HG03025 (cell line): ENCODE measurements at regions not wholly inside any gene's neighbourhood (a gene's known extent, or its start where the extent isn't known, plus 50 kb on each side); places are given as distances from the start of the nearest gene placed in this dataset.
"Not testable (repeated sequence)": the region's sequence is repeated elsewhere in the genome, so short reads cannot be mapped to it uniquely, and the experiment has no call there.

Experiments
- ATAC-seq: cut with Tn5 transposase; IDR thresholded peaks from one replicate; pipeline ENCODE4 v1.9.1; 2021; ENCODE audit warnings: mild to moderate bottlenecking, moderate library complexity; ENCODE audit not compliant: unreplicated experiment, low FRiP score

GRCh38 chr2:155913356-155913755 lies 419.2 kb downstream of the NR4A2 start:
- ATAC-seq, result no peak

GRCh38 chr2:155908567-155908966 lies 424.0 kb downstream of the NR4A2 start:
- no peak for ATAC-seq

- no peak for ATAC-seq
Observed at GRCh38 chr2:155907211-155907610, 425.3 kb downstream of the NR4A2 start.

- no peak for ATAC-seq
Observed at GRCh38 chr2:155905657-155906056, 426.9 kb downstream of the NR4A2 start.

- no peak for ATAC-seq
Observed at GRCh38 chr2:155904720-155905119, 427.8 kb downstream of the NR4A2 start.

- no peak for ATAC-seq
Observed at GRCh38 chr2:155902635-155903034, 429.9 kb downstream of the NR4A2 start.

DNA sequence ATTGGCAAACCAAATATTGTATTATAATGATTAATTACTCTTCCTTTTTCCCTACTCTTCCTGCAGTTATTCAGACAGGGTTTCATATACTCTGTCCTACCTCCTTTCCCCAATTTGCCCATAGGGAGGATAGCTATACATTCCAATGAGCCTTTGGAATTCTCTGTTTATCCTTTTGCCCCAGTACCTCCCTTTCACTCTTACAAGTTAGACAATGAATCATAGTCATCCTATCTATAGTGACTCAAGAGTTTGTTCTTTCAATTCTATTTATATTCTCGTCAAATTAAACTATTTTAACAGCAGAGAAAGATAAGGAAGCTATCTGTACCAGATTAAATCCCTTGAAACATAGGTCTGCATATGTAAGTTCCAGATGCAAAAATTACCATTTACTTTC lies 437.5 kb downstream of the NR4A2 start:
- ATAC-seq, result no peak

GRCh38 chr2:155880382-155880781 lies 452.1 kb downstream of the NR4A2 start:
- ATAC-seq, result not testable (repeated sequence)

GRCh38 chr2:155879900-155880299 lies 452.6 kb downstream of the NR4A2 start:
- ATAC-seq, result not testable (repeated sequence)

GRCh38 chr2:155872396-155872795 lies 460.1 kb downstream of the NR4A2 start:
- ATAC-seq, result no peak

DNA sequence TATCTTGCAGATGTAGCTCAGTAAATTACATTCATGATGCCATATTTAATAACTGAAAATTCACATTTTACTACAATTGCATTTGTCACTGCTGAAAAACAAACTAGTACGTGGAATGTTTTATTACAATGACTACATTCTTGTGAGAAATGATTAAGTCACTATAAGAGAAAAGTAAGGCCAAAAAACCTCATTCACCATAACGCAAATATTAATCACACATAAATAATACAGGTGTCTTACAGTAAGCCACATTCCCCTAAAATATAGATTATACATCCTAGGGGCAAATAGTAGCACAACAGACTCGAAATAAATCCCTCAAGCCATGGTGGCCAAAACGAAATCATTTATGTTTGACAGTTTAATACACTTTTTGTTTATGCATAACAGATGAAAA lies 460.6 kb downstream of the NR4A2 start:
- no peak for ATAC-seq

DNA sequence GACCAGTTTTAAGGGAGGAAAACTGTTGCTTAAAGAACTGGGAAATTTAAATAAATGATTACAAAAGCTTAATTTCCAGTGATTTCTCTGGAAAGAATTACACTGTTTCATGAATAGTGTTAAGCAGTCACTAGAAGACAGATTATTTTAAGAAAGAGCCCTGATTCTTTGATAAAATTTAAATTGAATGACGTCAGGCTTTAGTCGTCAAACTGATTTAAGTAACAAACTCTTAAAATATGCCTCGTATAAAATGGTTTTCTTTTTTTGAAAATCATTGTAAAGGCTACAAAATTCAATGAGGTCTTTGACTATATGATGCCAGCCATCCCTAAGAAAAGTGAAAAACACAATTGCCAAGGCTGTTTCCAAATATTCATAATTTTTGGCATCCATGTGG lies 465.0 kb downstream of the NR4A2 start:
- no peak for ATAC-seq

- no peak for ATAC-seq
Observed at GRCh38 chr2:155866477-155866876, 466.0 kb downstream of the NR4A2 start.

GRCh38 chr2:155852156-155852555 lies 480.4 kb downstream of the NR4A2 start:
- no peak for ATAC-seq

DNA sequence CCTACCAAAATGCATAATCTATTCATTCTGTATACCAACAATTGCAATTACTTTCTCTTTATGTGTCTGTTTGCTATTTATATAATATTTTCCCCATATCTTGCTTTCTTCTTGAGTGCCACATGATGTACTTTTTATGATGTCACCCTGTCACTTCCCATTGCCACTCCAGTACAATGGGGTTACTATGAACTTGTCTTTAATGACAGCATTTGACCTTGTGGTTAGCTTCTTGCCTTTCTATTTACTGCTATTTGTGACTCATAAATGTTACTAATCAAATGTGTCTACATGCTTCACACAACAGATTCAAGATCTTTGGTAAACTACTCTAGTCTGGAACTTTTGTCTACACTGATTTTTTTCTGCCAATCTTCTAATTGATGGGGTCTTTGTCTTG lies 486.3 kb downstream of the NR4A2 start:
- ATAC-seq, result no peak

DNA sequence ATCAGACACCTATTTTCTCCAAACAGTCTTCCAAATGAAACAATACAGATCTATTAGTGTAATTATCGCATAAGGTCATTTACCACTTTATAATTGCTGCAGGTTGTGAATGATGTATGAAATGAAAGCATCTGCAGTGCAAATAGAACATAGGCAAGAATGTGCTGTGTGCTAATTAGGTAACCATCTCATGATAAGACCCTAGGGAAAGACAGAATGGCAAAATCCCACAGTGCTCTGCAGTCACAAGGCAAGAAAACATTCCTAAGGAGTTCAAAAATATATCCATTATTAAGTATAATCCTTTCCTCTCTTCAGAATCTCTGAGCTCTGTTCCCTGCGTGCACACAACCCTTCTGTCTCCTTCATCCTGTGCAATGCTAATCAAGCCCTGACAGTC lies 488.1 kb downstream of the NR4A2 start:
- no peak for ATAC-seq

DNA sequence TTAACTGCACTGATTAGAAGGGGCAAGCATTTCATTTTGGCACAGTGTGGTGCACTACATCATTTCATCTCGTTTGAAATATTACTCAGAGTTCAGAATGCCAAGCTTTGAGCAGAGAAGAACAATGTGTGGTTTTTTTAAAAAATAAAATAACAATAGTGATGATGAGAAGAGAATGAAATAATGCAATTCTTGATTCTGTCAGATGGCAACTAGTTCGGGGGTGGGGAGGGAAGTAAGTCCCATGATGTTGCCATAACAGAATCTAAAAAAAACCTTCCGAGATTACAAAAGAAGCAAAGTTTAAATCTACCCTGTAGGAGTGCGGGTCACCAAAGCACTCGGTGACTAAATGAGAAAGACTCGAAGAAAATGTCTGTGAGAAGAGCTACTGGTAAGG lies 490.4 kb downstream of the NR4A2 start:
- ATAC-seq, result no peak

DNA sequence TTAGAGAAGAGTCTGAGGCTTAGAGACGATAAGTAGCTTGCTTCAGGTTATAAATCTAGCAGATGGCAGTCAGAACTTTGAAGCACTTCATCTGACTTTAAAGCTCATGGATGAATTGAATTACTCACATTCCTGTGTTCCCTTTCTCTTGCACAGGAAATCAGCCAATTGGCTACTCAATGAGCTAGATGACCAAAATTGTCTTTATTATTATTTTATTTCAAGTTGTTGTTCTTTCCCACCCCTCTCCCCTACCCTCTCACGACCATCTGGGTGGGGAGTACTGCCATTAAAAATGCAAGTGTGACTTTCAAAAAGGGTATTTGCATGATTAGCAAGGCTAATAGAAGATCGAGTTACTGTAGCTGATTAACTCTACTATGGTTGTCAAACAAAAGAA lies 491.1 kb downstream of the NR4A2 start:
- no peak for ATAC-seq

DNA sequence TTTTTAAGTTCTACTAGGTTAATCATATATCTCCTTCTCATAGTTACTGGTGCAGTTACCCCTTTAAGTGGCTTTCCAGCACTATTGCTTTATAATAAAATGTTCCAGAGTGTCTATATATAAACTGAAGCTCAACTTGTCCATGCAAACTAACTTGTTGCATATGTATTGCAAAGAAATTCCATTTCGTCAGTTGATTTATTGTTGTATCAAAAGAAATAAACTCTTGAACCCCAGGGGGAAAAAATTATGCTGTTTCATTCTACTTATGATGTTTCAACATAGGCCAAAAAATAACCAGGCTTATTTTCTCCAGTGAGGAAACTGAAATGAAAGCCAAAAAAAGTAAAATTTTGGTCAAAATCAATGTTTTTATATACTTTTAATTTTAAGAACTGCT lies 491.9 kb downstream of the NR4A2 start:
- no peak for ATAC-seq

DNA sequence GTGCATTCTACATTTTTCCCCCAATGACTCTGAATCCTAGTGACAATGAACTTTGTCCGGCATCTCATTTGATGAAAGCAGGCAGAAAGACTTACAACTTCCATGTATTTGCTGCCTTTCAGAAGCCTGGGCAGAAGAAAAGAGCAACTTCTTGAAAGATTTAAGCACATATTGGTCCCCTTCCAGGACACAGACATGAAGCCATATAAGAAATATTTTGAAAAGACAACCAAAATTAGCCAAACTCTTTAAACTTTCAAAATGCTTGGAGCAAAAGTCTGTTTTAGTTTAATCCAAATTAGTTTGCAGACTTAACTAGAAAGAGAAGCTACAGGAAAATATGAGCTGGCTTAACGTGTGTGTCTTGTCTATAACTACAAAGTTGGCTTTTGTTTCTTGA lies 492.5 kb downstream of the NR4A2 start:
- no peak for ATAC-seq

DNA sequence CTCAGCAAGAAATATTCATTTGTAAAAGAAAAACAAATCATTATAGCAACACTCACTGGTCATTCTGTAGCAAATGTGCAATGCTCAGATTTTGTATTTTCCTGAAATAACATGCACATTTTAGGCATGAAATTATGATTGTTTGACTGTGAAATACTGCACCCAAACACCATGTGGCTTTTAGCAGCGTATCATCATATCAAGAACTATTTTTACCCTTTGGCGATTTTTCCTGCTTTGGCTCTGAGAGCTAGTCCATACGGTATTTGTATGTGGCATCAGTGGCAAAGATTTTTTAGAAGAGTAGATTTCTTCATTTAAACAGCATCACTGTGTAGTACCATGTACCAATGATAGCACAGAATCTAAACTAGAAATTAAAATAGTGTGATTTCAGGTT lies 493.1 kb downstream of the NR4A2 start:
- no peak for ATAC-seq

- ATAC-seq, result no peak
Observed at GRCh38 chr2:155836439-155836838, 496.1 kb downstream of the NR4A2 start.

- ATAC-seq, result no peak
Observed at GRCh38 chr2:155830817-155831579, 501.5 kb downstream of the NR4A2 start.
